ENCODE measurements at regions not wholly inside any gene's neighbourhood (a gene's known extent, or its start where the extent isn't known, plus 50 kb on each side); places are given as distances from the start of the nearest gene placed in this dataset.

- TF ChIP-seq POLR2A (IDR thresholded peaks at IDR 0.05) (no peak), CTCF (IDR thresholded peaks at IDR 0.05 in 4 of 5, conservative IDR thresholded peaks at IDR 0.05 in 1 of 5) (no peak)
Measured at GRCh38 chr2:8126783-8127182, 555.1 kb upstream of the ID2 start.
